Neuronal stem cell (in vitro differentiated cells): ENCODE measurements at regions not wholly inside any gene's neighbourhood (a gene's known extent, or its start where the extent isn't known, plus 50 kb on each side); places are given as distances from the start of the nearest gene placed in this dataset.
"Not testable (repeated sequence)": the region's sequence is repeated elsewhere in the genome, so short reads cannot be mapped to it uniquely, and the experiment has no call there.

ENCODE experiments used
- DNase-seq: peaks from one replicate; pipeline ENCODE4 v3.0.0-alpha.2; 2013; ENCODE audit warnings: low spot score
- H2AFZ ChIP-seq: one replicate; pipeline ENCODE4 v1.6.1; 2013; ENCODE audit warnings: mild to moderate bottlenecking, low read length, inconsistent platforms
- H2AK5ac ChIP-seq: 2 replicates; pipeline ENCODE4 v1.6.1; 2013; ENCODE audit warnings: low read depth, mild to moderate bottlenecking, inconsistent platforms, low read length, moderate library complexity, mixed read lengths
- H2BK120ac ChIP-seq: 2 replicates; pipeline ENCODE4 v1.6.1; 2013; ENCODE audit warnings: low read depth, mild to moderate bottlenecking, inconsistent platforms, low read length, moderate library complexity, mixed read lengths
- H2BK12ac ChIP-seq: one replicate; pipeline ENCODE4 v1.6.1; 2013; ENCODE audit warnings: low read length, inconsistent platforms
- H2BK15ac ChIP-seq: 2 replicates; pipeline ENCODE4 v1.6.1; 2013; ENCODE audit warnings: mild to moderate bottlenecking, low read length, inconsistent platforms, mixed read lengths
- H2BK5ac ChIP-seq: one replicate; pipeline ENCODE4 v1.6.1; 2013; ENCODE audit warnings: inconsistent platforms, mild to moderate bottlenecking, low read length, moderate library complexity
- H3K14ac ChIP-seq: one replicate; pipeline ENCODE4 v1.6.1; 2013; ENCODE audit warnings: low read length, inconsistent platforms
- H3K18ac ChIP-seq: 2 replicates; pipeline ENCODE4 v1.6.1; 2013; ENCODE audit warnings: low read length, inconsistent platforms
- H3K23ac ChIP-seq: 2 replicates; pipeline ENCODE4 v1.6.1; 2013; ENCODE audit warnings: low read depth, mild to moderate bottlenecking, mixed read lengths, low read length, inconsistent platforms; ENCODE audit not compliant: poor library complexity
- H3K27ac ChIP-seq: replicated peaks from 3 replicates; pipeline ENCODE4 v1.5.1; 2013; ENCODE audit warnings: low read length, inconsistent platforms
- H3K27me3 ChIP-seq, 3 experiments: 2 replicates each; pipeline ENCODE4 v1.6.1; 2013; ENCODE audit warnings: low read length in 3 of 3, mild to moderate bottlenecking in 2 of 3, inconsistent platforms in 1 of 3, low read depth in 1 of 3, mixed read lengths in 1 of 3, moderate library complexity in 1 of 3; ENCODE audit not compliant: control insufficient read depth in 3 of 3, insufficient read depth in 3 of 3
- H3K36me3 ChIP-seq, 2 donors: replicated peaks in 1 of 2; 2 replicates each; pipeline ENCODE4 v1.6.1; 2013; ENCODE audit warnings: low read length in 2 of 2; ENCODE audit not compliant: control insufficient read depth in 2 of 2, insufficient read depth in 2 of 2
- H3K4ac ChIP-seq: 2 replicates; pipeline ENCODE4 v1.6.1; 2013; ENCODE audit warnings: inconsistent platforms, mild to moderate bottlenecking, low read length, moderate library complexity
- H3K4me1 ChIP-seq, 2 donors: 1 replicate in 1 of 2; 2 replicates in 1 of 2; pipeline ENCODE4 v1.6.1; 2013; ENCODE audit warnings: low read length in 2 of 2, low read depth in 1 of 2; ENCODE audit not compliant: control insufficient read depth in 2 of 2, insufficient read depth in 1 of 2
- H3K4me2 ChIP-seq: one replicate; pipeline ENCODE4 v1.6.1; 2013; ENCODE audit warnings: mild to moderate bottlenecking, low read length, inconsistent platforms; ENCODE audit not compliant: insufficient read depth, poor library complexity, severe bottlenecking
- H3K4me3 ChIP-seq, 2 donors: 2 replicates each; pipeline ENCODE4 v1.5.1; 2013; ENCODE audit warnings: low read length in 2 of 2, mild to moderate bottlenecking in 2 of 2, inconsistent platforms in 1 of 2, moderate library complexity in 1 of 2
- H3K79me1 ChIP-seq: one replicate; pipeline ENCODE4 v1.6.1; 2013; ENCODE audit warnings: low read depth, mild to moderate bottlenecking, inconsistent platforms, low read length, moderate library complexity
- H3K9ac ChIP-seq: one replicate; pipeline ENCODE4 v1.6.1; 2013; ENCODE audit warnings: mild to moderate bottlenecking, low read depth, low read length, inconsistent platforms; ENCODE audit not compliant: poor library complexity
- H3K9me3 ChIP-seq, 2 donors: replicated peaks in 1 of 2; 2 replicates each; pipeline versions ENCODE3 to v1.6.1; 2013; ENCODE audit warnings: low read length in 2 of 2, mild to moderate bottlenecking in 2 of 2, inconsistent platforms in 1 of 2, low read depth in 1 of 2, mixed read lengths in 1 of 2, moderate library complexity in 1 of 2; ENCODE audit not compliant: control insufficient read depth in 2 of 2, insufficient read depth in 1 of 2
- H4K8ac ChIP-seq: one replicate; pipeline ENCODE4 v1.6.1; 2013; ENCODE audit warnings: low read depth, mild to moderate bottlenecking, inconsistent platforms, low read length, moderate library complexity
- H4K91ac ChIP-seq: one replicate; pipeline ENCODE4 v1.6.1; 2013; ENCODE audit warnings: low read length, low read depth, mild to moderate bottlenecking, inconsistent platforms; ENCODE audit not compliant: poor library complexity
- WGBS, 2 donors: extraction: QIAGEN DNeasy Blood & Tissue Kit; methylation state at CpG; one replicate each; pipeline ENCODE4 v1.1.7; 2013; ENCODE audit warnings: missing lambda C conversion rate in 2 of 2, mixed read lengths in 1 of 2; ENCODE audit not compliant: insufficient read length in 2 of 2, insufficient replicate concordance in 1 of 2; ENCODE audit errors: extremely low coverage in 2 of 2; 5-methylcytosine and 5-hydroxymethylcytosine counted together

DNA sequence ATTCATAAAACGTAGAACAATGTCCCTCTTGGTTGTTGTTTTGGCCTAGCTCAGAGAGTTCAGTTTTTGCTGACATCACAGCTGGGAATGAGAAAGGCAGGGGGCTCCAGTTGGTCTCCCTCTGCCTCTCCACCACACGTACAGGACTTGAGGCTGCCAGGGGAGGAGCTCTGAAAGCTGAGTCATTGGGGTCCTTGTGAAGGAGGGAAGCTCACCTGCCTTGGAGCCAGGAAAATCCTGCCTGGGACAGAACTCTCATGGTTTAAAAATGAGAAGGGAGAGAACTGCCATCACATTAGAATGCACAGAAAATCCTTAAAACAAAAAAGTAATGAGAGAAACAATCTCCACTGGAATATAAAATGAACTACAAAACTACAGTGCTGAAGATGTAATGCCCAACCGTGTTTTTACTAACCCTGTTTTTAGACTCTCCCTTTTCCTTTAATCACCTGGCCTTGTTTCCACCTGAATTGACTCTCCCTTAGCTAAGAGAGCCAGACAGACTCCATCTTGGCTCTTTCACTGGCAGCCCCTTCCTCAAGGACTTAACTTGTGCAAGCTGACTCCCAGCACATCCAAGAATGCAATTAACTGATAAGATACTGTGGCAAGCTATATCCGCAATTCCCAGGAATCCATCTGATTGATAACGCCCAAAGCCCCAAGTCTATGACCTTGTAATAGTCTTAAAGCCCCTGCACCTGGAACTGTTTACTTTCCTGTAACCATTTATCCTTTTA is 58.6 kb upstream of the TARP start:
- peak overlapping the region; percentile 41 for H2AFZ ChIP-seq
- H4K91ac ChIP-seq, H2BK15ac ChIP-seq, H3K18ac ChIP-seq, H3K9ac ChIP-seq, H4K8ac ChIP-seq, H3K9me3 ChIP-seq, H3K27ac ChIP-seq, H3K4me1 ChIP-seq, DNase-seq, H3K4me3 ChIP-seq, H3K4ac ChIP-seq, H2BK120ac ChIP-seq, H3K79me1 ChIP-seq, H2BK5ac ChIP-seq, H3K27me3 ChIP-seq, H3K14ac ChIP-seq, H2AK5ac ChIP-seq, H2BK12ac ChIP-seq, H3K4me2 ChIP-seq, H3K23ac ChIP-seq, H3K36me3 ChIP-seq: not testable (repeated sequence)
- WGBS, 2 donors: no CpG with 5 or more reads among the region's 5 CpGs

DNA sequence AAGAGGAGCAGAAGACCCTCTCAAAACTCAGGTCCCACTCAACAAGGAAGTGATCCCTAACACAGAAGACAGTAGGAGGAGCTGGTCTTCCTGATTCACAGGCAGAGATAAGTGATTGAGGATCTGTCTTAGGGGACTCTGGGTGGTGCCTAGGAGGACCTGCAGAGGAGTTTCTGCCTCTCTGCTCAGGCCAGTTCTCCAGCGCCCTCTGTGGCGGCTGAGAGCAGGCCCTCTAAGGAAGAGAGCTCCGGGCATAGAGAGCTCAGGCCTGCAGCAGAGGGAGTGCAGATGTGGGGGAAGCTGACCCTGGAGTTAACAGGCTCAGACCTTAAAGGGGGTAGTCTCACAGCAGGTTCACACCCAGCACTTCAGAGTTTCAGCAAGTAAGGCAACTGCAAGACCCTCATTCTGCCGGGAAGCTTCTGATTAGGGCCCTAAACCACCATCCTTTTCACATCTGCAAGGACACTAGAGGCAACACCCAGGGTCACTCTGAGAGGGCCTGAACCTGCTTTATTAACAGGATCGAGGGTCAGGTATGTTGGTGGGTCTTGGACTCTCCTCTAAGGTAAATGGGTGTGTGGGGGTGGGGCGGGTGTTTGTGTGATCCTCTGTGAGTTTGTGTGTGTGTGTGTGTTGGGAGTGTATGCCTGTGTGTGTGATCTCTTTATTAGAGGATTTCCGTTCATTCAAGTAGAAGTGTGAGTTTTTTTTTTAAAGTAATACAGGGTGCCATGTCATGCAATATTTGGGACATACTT is 57.6 kb upstream of the TARP start:
- H3K4me2 ChIP-seq: no peak overlapping the region
- no peak overlapping the region for H4K91ac ChIP-seq
- H2BK15ac ChIP-seq: no peak overlapping the region
- no peak overlapping the region for H2BK12ac ChIP-seq
- H3K79me1 ChIP-seq: no peaks in the 10 kb centered on the region
- H3K27me3 ChIP-seq: no peaks in the 10 kb centered on the region
- H4K8ac ChIP-seq: no peak overlapping the region
- H3K4me1 ChIP-seq: peaks cover 3 to 4% of the 10 kb centered on the region in 2 donors
- no CpG with 5 or more reads among the region's 7 CpGs for WGBS, 2 donors
- no peak overlapping the region for H3K23ac ChIP-seq
- no peak overlapping the region for H3K14ac ChIP-seq
- no peak overlapping the region for H2BK5ac ChIP-seq
- H3K4me3 ChIP-seq: no peak overlapping the region
- no peak for DNase-seq
- H3K4ac ChIP-seq: no peak overlapping the region
- no peak overlapping the region for H3K27ac ChIP-seq
- no peaks in the 10 kb centered on the region for H3K9me3 ChIP-seq
- H2AFZ ChIP-seq: peak overlapping the region; percentile 48
- no peak overlapping the region for H2BK120ac ChIP-seq
- H2AK5ac ChIP-seq: no peak overlapping the region
- no peak overlapping the region for H3K9ac ChIP-seq
- H3K18ac ChIP-seq: peak overlapping the region; percentile 45
- H3K36me3 ChIP-seq: no peaks in the 10 kb centered on the region

DNA sequence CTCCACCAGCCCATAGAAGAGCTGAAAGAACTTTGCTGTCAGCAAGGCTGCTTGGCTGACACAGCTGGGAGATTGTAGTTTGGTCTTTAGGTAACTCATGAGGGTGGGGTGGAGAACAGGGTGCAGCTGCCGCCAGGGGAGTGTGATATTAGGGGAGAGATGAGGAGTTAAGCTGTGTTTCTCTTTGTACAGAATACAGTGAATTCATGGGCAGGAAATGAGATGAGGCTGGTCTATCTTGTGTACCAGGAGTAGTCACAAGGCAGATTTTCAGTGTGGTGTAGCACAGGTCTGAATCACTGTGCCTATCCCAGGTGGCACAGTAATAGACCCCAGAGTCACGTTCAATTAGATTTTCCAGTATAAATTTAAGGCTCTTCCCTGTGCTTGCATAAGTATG is 56.6 kb upstream of the TARP start:
- H3K9ac ChIP-seq: no peak overlapping the region
- no peak overlapping the region for H3K4ac ChIP-seq
- no peak overlapping the region for H3K14ac ChIP-seq
- H3K36me3 ChIP-seq: no peaks in the 10 kb centered on the region
- H2BK5ac ChIP-seq: no peak overlapping the region
- no peak for DNase-seq
- H4K91ac ChIP-seq: no peak overlapping the region
- H2AFZ ChIP-seq: no peak overlapping the region
- no peak overlapping the region for H3K27ac ChIP-seq
- H3K79me1 ChIP-seq: no peaks in the 10 kb centered on the region
- H3K18ac ChIP-seq: no peak overlapping the region
- H2BK12ac ChIP-seq: no peak overlapping the region
- H3K4me3 ChIP-seq: no peak overlapping the region
- H2BK15ac ChIP-seq: no peak overlapping the region
- no peak overlapping the region for H2BK120ac ChIP-seq
- H3K4me2 ChIP-seq: no peak overlapping the region
- no CpG with 5 or more reads among the region's 2 CpGs for WGBS, 2 donors
- no peaks in the 10 kb centered on the region for H3K9me3 ChIP-seq
- no peak overlapping the region for H3K23ac ChIP-seq
- no peak overlapping the region for H4K8ac ChIP-seq
- no peaks in the 10 kb centered on the region for H3K27me3 ChIP-seq
- peaks cover 2 to 3% of the 10 kb centered on the region in 2 donors for H3K4me1 ChIP-seq
- H2AK5ac ChIP-seq: no peak overlapping the region

DNA sequence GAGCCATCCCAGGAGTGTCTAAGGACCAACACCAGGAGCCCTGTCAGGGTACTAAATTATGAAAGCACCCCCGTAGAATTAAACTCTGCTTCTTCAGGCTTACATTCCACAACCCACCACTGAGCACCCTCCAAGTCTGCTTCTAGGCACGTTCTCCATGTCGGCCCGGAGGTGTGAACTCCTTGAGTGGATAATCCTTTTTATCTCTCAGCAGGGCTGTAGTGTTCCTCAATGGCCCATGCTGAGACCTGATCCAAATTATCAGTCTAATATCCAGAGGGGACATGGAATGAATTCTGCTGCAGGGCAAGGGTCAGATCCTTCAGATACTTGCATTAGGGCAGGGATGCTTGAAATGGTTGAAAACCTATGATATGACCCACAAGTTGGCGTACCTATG is 55.9 kb upstream of the TARP start:
- no CpG with 5 or more reads among the region's 5 CpGs for WGBS, 2 donors
- H3K4me3 ChIP-seq: no peak overlapping the region
- no peak overlapping the region for H3K4me2 ChIP-seq
- H4K91ac ChIP-seq: no peak overlapping the region
- H3K9ac ChIP-seq: no peak overlapping the region
- no peak overlapping the region for H2BK12ac ChIP-seq
- no peaks in the 10 kb centered on the region for H3K27me3 ChIP-seq
- H3K14ac ChIP-seq: no peak overlapping the region
- H2AK5ac ChIP-seq: no peak overlapping the region
- peaks cover 2 to 3% of the 10 kb centered on the region in 2 donors for H3K4me1 ChIP-seq
- H3K4ac ChIP-seq: no peak overlapping the region
- no peak overlapping the region for H3K27ac ChIP-seq
- no peaks in the 10 kb centered on the region for H3K9me3 ChIP-seq
- H3K36me3 ChIP-seq: no peaks in the 10 kb centered on the region
- H3K18ac ChIP-seq: no peak overlapping the region
- no peak overlapping the region for H2AFZ ChIP-seq
- H3K79me1 ChIP-seq: no peaks in the 10 kb centered on the region
- H2BK5ac ChIP-seq: no peak overlapping the region
- DNase-seq: no peak
- H2BK15ac ChIP-seq: no peak overlapping the region
- no peak overlapping the region for H4K8ac ChIP-seq
- H2BK120ac ChIP-seq: no peak overlapping the region
- H3K23ac ChIP-seq: no peak overlapping the region
